Putamen (tissue), 1 donor: ENCODE measurements at regions not wholly inside any gene's neighbourhood (a gene's known extent, or its start where the extent isn't known, plus 50 kb on each side); places are given as distances from the start of the nearest gene placed in this dataset.
"Not testable (repeated sequence)": the region's sequence is repeated elsewhere in the genome, so short reads cannot be mapped to it uniquely, and the experiment has no call there.

ENCODE experiments used
- DNase-seq: peaks from one replicate; pipeline ENCODE4 v3.0.0-alpha.2; 2016; ENCODE audit warnings: low spot score

GRCh38 chr7:94174956-94175355 is 170.8 kb upstream of the BET1 start:
- DNase-seq, result no peak

- DNase-seq, result no peak
These were observed 172.6 kb upstream of the BET1 start for GRCh38 chr7:94176694-94177200.

DNA sequence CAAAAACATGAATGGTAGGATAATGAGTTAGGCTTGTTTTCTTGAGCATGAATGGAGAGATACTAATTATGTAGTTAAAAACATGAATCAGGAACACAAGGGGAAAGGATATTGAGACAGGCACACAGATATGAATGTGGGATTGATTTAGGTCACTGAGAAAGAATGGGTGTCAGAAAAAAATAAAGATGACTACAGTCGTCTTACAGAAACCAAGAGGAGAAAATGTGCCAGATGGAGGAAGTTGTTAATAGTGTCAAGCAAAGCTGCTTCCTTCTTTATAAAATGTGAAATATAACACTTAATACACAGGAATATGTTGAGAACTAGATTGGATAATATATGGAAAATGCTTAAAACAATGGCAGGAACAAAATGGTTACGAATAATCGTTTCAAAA is 173.3 kb upstream of the BET1 start:
- no peak for DNase-seq

DNA sequence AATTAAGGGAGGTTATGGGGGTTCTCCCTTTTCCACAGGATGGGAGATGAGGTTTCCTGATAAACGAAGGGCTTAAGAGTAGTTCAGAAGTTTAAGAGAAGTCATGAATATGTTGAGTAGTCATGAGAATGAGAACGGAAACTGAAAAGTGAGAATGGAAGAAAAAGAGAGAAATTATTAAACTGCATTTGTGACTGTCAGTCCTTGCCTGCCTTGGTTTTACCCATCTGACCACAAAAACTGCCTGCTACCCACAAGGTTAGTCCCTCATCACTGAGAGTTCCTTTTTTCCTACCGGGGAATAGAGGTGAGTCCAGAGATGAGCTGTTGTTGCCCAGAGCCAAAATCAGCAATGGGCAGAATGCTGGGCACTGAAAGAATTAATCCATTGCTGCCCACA is 174.1 kb upstream of the BET1 start:
- DNase-seq, result no peak

- DNase-seq, result no peak
These were observed 175.3 kb upstream of the BET1 start for GRCh38 chr7:94179466-94179865.

- no peak for DNase-seq
These were observed 177.9 kb upstream of the BET1 start for GRCh38 chr7:94182066-94182465.

DNA sequence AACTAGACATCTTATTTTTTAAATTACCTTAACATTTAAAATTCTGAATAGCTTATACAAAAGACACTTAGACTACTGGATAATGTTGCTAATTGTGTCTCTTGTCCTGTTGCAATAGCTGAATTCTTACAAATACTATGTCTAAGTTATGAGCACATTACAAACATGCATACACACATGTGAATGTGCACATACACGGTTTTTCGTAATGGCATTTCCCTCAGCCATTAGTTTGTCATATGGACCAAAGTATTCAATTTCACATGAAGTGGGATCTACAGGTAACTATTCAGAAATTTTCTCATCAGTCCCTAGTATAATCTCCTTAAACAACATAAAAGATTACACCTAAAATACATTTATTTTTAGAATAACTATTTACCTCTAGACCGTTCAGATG is 178.6 kb upstream of the BET1 start:
- DNase-seq, result no peak

GRCh38 chr7:94183289-94183749 is 179.2 kb upstream of the BET1 start:
- DNase-seq, result no peak

DNA sequence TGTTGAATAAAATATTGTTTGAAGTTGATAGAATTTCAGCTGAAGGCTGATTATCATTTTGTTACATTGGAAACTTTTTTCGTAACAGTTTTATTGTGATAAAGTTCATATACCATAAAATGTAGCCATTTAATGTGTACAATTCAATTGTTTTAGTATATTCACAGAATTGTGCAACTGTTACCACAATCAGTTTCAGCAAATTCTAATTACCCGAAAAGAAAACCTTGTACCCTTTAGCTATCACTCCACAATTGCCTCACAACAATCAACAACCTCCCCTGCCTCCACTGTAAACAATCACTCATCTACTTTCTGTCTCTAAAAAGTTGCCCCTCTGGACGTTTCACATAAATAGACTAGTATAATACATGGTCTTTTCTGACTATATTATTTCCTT is 179.7 kb upstream of the BET1 start:
- DNase-seq, result no peak

DNA sequence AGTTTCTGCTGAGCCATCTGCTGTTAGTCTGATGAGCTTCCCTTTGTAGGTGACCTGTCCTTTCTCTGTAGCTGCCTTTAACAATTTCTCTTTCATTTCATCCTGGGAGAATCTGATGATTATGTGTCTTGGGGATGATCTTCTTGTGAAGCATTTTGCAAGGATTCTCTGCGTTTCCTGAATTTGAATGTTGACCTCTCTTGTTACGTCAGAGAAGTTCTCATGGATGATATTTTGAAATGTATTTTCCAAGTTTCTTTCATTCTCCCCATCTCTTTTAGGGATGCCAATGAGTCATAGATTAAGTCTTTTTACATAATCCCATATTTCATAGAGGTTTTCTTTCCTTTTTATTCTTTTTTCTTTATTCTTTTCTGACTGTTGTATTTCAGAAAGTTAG is 184.2 kb upstream of the BET1 start:
- no peak for DNase-seq

DNA sequence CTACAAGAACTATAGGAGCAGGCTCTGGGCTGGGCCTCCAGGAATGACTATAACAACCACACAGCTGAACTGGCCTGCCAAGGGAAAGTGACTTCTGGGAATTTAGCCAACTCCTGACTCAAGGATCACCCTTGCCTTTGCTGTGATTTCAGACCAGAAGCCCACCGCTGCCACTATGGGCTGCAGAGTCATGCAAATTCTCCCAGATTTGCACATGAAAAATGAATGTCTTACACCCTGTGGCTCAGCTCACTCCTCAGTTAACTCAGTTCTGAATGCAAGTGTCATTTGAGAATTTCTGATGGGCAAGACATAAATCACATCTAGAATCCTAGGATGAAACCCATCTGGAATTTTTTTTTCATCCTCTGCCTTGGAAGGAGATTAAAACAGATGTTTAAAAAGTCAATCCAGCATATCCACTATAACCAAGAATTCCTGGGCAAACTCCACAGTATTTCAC is 186.5 kb upstream of the BET1 start:
- no peak for DNase-seq

DNA sequence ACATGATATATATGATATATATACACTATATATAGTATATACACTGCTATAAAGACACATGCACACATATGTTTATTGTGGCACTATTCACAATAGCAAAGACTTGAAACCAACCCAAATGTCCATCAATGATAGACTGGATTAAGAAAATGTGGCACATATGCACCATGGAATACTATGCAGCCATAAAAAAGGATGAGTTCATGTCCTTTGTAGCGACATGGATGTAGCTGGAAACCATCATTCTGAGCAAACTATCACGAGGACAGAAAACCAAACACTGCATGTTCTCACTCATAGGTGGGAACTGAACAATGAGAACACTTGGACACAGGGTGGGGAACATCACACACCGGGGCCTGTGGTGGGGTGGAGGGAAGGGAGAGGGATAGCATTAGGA is 190.3 kb upstream of the BET1 start:
- DNase-seq, result not testable (repeated sequence)

DNA sequence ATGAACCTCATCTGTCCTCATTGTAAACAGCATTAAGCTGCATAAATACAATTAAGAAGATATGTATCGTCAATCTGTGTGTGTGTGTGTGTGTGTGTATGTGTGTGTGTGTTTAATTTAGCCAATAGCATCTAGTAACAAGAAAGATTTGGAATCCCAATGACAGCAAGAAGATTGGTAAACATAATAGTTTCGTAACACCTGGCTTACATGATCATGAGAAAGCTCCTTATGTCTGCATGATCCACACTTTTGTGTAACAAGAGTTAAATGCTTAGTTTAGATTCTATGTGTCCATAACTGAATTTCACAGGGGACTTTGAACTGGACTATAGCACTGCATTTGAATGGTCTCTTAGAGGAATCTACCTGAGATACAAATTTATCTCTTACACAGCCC is 191.0 kb upstream of the BET1 start:
- no peak for DNase-seq

DNA sequence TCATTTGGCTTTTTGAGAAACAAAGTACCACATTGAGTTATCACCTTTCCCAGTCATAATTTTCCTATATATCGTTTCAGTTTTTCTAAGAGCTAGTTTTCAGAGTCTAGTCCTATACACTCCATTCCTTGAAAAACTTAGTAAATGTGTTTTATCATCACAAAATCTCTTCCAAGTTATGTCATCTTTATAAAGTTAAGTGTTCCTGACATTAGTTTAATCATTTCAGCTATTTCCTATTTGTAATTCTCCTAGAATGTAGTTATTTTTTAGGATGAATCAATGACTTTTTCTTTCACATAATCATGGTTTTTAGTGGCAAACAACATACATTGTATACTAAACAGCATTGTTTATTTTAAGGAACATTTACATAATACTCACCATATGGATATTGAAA is 191.7 kb upstream of the BET1 start:
- DNase-seq, result no peak

GRCh38 chr7:94205529-94205928 is 189.2 kb upstream of the COL1A2 start:
- DNase-seq, result no peak

- DNase-seq, result no peak
These were observed 188.4 kb upstream of the COL1A2 start for GRCh38 chr7:94206295-94206694.

DNA sequence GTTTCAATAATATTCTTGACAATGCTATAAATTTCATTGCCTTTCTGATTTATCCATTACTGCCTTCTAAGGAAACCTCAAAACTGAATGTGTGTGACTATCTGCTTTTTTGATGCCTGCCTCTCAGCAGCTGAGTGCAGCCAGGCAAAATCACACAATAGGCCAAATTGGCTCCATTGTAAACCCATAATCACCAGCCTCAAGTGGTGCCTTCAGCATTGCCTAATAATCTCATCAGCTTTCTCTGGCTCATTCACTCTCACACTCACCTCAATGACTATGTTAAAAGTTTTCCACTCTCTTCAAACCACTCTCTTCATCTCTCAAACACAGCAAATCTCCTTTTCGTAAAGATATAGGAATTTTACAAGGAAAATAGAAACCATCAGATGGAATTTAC is 182.5 kb upstream of the COL1A2 start:
- DNase-seq, result no peak

GRCh38 chr7:94216944-94217461 is 177.7 kb upstream of the COL1A2 start:
- DNase-seq, result no peak

DNA sequence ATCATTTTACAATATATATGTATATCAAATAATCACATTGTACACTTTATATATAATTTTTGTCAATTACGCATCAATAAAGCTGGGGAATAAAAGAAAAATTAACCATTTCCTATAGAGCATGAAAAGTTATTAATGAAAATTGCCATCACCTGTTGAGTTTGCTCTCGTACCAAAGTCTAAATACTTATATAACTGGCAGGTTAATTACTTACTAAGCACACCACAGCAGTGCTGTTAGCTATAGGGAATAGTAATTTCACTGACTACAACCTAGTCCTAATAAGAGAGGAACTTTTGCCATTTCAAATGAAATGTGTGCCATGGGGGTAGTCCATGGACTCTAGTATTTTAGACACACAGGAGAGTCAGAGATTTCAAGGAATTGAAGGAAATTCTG is 176.9 kb upstream of the COL1A2 start:
- DNase-seq, result no peak

GRCh38 chr7:94222516-94222915 is 172.2 kb upstream of the COL1A2 start:
- DNase-seq, result no peak

DNA sequence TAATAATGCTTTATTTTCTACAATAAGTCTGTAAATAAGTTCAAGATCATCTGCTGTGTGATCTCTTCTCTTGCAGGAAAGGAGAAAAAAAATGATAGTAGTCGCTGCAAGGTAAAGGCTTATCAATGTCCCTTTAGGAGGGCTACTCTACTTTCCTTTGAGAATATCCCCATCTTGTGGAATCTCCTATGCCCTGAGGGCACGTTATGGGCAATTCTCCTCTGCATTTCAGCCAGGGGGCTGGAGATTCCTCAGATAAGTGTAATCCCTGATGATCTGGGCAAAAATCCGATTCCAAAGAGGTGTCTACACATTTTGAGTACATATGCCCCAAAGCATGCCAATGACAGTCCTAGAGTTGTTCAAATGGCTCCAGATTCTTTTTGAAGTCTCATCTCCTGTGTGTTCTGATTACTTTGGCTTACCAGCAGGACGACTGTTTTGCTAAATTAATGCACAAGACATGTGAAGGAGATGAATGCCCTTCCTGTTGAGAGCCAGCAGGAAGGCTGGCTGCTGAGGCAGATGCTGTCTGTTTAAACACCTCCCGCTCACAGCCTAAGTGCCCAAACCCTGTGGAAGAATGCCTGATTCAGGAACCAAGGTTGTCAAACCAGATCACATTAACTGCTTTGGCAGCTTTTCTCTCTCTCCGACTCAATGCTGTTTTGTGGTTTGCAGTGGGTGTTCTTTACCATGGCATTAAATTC is 171.2 kb upstream of the COL1A2 start:
- DNase-seq, result no peak

DNA sequence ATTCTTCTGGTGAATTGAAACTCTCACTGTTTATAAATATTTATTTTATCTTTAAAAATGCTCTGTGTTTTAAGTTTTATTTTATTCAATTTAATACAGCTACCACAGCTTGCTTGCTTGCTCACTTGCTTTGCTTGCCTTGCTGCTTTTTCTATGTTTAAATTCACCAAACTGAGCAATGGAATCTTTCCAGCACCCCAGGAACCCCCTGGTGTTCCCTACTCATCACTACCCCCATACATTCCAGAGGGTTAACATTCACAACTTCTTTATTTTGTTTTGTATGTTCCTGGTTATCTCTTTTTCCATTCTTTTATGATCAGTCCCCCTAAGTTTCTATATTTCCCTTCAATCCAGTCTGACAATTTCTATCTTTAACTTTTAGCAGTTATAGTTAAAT is 166.5 kb upstream of the COL1A2 start:
- DNase-seq, result no peak

GRCh38 chr7:94228678-94229077 is 166.0 kb upstream of the COL1A2 start:
- DNase-seq, result no peak

GRCh38 chr7:94231305-94231704 is 163.4 kb upstream of the COL1A2 start:
- no peak for DNase-seq
